HK-2 (cell line): ENCODE measurements at regions not wholly inside any gene's neighbourhood (a gene's known extent, or its start where the extent isn't known, plus 50 kb on each side); places are given as distances from the start of the nearest gene placed in this dataset.
"Not testable (repeated sequence)": the region's sequence is repeated elsewhere in the genome, so short reads cannot be mapped to it uniquely, and the experiment has no call there.

Experiments used
- DNase-seq: peaks from one replicate; pipeline ENCODE4 v3.0.0-alpha.2; 2018; ENCODE audit not compliant: unreplicated experiment

DNA sequence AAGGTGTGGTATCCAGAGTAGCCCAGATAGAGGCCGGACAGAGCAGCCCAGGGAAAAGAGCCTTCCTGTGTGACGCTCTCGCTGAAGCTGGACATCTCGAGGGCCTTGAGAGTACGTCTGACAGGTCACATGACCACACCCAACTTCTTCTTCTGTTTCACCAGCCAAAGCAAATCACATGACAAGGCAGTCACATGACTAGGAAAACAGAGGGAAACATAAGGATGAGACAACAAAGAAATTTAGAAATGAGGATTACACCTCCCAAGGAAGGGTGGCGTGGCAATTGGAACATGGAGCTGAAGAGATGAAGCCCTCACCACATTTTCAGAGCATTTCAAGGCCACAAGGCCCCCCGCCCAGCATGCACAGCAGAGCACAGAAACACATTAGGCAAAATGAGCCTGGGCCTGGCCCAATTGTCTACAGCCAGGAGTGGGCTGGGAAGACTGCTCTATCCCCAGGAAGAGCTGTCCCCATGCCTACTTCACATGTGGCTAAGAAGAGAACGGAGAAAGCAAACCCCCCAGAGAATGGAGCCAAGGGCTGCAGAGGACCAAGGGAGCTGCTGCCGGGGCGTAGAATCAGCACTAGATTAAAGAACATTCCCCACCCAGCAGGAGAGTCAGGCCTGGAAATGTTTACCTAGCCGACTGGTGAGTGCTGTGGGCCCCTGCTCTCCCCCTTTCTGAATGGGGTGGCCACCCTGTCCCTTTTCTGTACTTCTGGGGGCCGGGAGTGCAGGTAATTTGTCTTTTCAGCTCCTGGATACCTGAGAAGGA lies 305.1 kb downstream of the NPHP4 start:
- DNase-seq = no peak

- DNase-seq = no peak
Observed at GRCh38 chr1:5686195-5686594, 306.0 kb downstream of the NPHP4 start.

DNA sequence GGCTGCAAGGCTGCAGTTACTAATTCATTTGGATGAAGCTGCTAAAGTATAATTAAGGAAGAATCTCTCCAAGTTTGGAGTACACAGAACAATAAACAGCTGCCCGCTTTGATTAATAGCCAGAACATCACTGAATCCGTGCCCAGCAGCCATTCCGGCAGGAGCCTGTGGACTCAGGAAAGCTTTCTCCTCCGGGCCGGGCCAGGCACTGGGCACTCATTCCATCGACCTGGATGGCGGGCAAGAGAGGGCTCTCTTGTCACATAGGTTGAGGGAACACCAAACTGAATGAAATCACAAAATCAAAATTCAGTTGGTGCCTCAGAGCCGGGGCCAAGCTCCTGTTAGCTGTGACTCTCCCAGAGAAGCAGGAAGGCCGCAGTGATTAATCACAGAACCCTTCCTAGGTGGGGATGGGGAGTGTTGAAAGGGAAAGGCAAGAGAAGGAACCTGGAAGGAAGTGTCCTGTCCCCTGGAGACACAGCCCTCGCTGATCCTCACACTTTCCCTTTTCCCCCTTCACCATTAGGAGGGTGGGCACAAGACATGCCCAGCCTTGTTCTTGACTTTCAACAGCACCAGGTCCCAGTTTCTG lies 306.7 kb downstream of the NPHP4 start:
- no peak for DNase-seq

DNA sequence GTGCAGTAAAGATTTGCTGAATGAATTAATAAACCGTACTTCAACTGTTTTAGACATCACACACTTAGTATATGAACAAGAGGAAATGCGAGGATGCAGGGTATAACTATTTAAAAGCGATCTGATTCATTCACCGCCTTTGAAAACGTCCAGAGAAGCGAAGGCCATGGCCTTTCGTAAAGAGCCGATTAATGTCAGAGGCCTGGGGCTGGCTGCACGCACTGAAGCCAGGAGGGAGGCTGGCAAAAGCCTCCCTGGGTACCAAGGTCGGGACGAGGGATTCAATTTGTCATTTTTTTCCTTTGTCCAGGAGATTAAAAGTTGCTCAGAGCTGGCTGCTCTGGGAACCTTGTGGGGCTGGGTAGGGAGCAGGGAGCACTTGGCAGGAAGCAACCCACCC lies 307.4 kb downstream of the NPHP4 start:
- no peak for DNase-seq

GRCh38 chr1:5683446-5683845 lies 308.8 kb downstream of the NPHP4 start:
- DNase-seq = no peak

DNA sequence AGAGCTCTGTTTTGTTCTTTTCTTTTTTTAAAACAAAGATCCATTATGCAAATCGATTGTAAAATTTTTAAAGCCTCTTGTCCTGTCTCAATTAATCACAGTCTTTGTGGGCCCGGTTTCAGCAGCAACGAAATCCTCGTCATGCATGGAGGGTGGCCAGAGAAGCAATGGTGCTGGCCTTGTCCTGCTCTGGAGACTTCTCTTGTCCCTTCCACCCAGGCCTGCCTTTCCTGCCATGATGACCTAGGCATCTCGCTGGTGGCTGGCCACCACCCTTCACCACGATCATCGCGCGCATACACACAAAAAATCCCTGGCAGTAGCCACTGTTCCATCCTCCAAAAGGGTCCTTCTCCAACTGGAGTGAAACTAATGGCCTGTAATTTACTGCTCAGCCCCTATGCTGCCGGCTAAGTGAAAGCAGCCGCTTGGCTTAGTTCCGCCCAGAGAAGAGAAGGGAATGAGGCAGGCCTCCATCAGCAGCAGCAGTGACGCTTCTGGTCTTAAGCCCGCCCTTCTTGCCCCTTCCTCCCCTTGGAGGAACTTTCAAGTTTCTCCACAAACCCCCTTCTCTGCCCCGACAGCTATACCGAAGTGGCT lies 309.5 kb downstream of the NPHP4 start:
- DNase-seq = no peak

GRCh38 chr1:5681654-5682053 lies 310.6 kb downstream of the NPHP4 start:
- DNase-seq = no peak

DNA sequence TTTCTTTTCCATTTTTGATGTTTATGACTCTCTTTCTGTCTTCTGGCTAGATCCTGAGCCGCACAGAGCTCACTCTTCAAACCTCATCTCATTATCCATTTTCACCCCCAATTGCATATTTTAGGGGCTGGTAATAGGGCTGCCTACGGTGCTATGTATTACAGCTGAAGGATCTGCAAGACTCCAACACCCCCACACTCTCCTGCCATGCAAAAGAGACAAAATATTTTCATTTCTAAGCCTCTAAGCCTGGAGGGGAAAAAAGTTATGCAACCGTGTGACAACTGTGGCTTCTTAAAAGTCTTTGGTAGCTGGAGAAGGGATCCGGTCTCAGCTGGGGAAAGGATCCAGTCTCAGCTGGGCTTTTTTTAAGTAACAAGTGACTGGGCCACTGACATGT lies 311.6 kb downstream of the NPHP4 start:
- no peak for DNase-seq

GRCh38 chr1:5678759-5679158 lies 313.5 kb downstream of the NPHP4 start:
- DNase-seq = no peak

- DNase-seq = not testable (repeated sequence)
Observed at GRCh38 chr1:5672355-5672754, 319.9 kb downstream of the NPHP4 start.

DNA sequence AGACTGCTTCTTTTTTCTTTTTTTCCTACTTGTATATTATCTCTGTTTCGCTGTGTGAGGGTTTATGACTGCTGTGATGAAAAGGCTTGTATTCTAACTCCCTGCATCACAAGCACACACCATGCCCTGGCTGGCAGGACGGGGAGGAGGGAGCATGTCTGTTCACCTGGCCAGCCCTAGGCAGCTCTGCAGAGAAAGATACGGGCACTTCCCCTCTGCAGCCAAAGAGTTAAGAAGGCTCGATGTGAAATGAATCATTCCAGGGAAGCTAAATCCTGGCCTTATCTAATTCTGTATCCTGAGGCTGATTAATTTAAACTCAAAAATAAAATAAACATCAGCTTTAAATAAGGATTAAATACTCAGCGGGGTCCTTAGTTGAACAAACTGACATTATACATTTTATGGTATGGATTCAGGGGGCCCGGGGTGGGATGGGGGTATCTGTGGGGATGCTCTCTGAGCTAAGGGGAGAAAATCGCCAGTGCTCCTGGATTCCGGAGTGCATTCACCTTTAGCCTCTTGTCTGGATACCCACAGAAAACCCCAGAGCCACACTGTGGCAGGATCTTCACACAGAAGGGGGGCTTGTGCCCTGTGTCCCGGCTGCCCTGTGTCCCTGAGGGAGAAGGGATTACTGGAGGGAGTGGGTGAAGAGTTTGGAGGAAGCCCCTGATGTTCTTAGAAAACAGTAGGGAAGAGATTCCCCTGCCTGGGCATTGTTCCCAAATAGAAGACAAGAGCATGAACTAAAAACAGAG lies 321.5 kb downstream of the NPHP4 start:
- no peak for DNase-seq

DNA sequence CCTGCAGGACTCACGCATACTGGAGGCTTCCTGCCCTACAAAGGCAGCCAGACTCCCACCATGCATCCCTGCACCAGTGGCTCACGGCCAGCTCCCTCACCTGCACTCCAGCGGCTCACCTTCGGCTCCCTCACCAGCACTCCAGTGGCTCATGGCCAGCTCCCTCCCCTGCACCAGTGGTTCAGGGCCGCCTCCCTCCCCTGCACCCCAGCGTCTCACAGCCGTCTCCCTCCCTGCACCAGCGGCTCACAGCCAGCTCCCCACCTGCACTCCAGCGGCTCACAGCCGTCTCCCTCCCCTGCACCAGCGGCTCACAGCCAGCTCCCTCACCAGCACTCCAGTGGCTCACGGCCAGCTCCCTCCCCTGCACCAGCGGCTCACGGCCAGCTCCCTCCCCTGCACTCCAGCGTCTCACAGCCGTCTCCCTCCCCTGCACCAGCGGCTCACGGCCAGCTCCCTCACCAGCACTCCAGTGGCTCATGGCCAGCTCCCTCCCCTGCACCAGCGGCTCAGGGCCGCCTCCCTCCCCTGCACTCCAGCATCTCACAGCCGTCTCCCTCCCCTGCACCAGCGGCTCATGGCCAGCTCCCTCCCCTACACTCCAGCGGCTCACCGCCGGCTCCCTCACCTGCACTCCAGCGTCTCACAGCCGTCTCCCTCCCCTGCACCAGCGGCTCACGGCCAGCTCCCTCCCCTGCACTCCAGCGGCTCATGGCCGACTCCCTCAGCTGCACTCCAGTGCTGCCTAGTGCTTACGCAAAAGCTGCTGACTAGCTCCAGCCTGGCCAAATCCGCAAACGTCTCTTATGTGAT lies 324.5 kb downstream of the NPHP4 start:
- DNase-seq = no peak

DNA sequence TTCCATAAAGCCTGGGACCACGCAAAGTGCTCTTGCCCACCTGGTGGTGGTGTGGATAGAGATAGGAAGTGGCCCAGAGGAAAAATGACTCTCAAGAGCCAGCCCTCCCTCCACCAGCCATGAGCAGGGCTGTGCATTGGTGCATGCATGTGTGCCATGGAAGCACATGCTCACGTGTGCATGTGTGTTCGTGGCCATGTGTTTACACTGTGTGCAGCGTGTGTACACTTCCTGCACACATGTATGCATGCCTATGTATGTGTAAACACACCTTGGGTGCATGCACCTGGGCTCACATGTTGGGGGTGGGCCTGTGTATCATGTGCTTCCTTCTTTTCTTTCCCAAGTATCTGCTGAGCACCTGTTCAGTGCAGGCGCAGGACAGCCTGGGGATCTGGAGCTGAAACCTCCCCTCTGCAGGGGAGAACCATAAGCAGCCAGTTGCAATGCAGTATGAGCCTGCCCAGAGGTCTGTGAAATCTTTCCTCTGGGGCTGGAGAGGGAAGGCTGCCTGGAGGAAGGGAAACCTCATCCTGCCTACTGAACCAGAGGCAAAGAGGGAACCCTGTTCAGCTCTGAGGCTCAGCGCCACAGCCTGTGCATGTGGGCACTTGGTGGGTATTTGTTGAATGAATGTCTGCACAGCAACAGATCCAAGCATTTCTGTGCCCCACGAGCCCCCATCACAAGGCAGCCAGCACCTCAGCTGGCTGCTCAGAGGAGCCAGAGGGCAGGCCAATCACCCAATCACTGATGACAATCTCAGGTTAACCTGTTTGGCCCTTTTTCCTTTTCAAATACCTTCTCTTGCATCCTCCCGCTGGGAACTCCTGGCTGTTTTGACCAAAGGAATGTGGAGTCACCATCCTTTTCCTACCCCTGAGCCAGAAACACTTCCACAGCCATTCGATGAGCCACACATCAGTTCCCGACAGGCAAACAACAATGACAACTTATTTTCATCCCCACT lies 327.0 kb downstream of the NPHP4 start:
- DNase-seq = no peak

DNA sequence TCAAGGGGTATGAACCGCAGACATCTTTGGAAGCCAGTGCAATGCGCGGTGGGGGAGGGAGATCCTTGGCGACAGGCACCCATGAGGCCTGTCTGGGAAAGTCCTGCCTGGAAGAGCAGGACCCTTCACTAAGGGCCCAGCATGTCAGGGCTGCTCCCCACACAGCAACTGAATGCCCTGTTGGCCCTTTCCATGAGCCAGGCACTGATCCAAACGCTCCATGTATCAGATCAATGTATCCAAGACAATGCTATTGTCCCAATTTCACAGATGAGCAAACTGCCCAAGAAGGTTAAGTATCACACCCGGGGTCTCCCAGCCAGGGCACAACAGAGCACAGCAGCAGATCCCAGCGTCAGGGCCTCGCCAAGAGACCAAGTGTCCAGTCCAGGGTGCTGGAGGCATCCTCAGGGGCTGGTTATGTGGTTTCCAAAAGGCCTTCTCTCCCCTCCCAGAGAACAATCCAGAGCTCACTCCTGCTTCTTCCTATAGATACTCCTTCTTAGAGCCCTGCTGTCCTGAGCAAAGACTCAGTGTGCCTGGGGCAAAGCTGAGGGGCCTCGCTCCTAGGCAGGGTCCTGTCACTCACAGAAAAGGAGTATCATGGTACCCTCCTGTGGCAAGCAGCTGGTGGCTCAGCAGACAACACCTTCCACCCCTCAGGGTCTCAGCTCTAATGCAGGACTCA lies 328.0 kb downstream of the NPHP4 start:
- no peak for DNase-seq

GRCh38 chr1:5662744-5663126 lies 329.5 kb downstream of the NPHP4 start:
- no peak for DNase-seq

- DNase-seq = no peak
Observed at GRCh38 chr1:5662086-5662743, 330.0 kb downstream of the NPHP4 start.

DNA sequence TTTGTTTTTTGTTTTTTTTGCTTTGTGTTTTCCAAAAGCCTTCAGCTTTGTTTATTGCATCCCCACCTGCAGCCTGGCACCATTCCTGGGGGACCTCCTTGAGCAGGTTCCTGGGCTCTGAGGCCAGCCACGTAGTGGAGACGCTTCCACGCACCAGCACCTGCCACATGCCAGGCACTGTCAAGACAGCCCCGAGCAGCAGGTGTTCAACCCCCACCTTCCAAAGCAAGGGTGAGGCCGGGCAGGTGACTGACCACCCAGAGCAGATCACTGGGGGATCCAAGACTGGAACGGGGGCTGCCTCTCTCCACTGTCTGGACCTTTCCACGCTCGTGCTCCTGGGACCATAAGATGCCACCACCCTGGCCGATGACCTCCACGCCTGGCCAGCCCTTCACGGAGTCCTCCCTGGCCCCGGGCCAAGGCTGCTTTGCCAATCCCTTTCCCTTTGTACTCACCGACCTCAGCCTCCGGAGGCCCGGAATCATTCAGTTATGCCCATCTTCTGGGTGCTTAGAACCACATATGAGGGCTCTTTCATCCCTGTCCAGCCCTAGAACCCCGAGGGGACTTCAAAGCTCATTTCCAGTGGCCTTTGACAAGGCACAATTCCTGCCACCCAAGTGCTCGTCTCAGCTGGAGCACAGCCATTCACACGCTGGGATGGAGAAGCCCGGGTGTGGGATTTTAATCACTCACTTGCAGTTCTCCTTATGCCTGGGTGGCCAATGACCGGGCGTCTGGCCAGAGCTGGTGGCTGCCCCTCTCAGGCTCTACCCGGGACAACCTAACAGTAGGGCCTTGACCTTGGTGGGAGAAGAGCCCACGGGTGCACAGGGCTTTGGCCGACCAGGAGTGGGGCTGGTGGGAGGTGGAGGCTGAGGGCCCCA lies 330.8 kb downstream of the NPHP4 start:
- DNase-seq = no peak
